ENCODE measurements at regions not wholly inside any gene's neighbourhood (a gene's known extent, or its start where the extent isn't known, plus 50 kb on each side); places are given as distances from the start of the nearest gene placed in this dataset.

- TF ChIP-seq CTCF (IDR thresholded peaks at IDR 0.05; ENCODE audit: borderline replicate concordance, extremely low read depth, insufficient read depth), result no peak
- H3K9ac ChIP-seq (ENCODE audit: low read length in 3 of 3), result no peak overlapping the region
- no peak overlapping the region for H3K27ac ChIP-seq (ENCODE audit: low read depth in 2 of 2, low read length in 2 of 2)
- intact Hi-C loops (cut with DNase I), result no loop called here
- FAIRE-seq (no peak), DNase-seq (peak in 1 of 5 donors; percentile 59)
- no peaks in the 10 kb centered on the region for H3K9me3 ChIP-seq (ENCODE audit: control insufficient read depth in 2 of 3, insufficient read depth in 1 of 3, low read length in 3 of 3)
- no peaks in the 10 kb centered on the region for H3K36me3 ChIP-seq (ENCODE audit: control insufficient read depth in 2 of 3, insufficient read depth in 3 of 3, low read length in 3 of 3)
- H3K4me3 ChIP-seq (ENCODE audit: low read length in 3 of 3), result no peak overlapping the region
- no peaks in the 10 kb centered on the region for H3K27me3 ChIP-seq (ENCODE audit: control insufficient read depth, insufficient read depth, low read length)
- no peaks in the 10 kb centered on the region for H3K4me1 ChIP-seq (ENCODE audit: control insufficient read depth in 2 of 3, insufficient read depth in 2 of 3, low read depth in 1 of 3, low read length in 3 of 3)
Observed at GRCh38 chr9:21591221-21592062, 109.3 kb upstream of the IFNE start.

DNA sequence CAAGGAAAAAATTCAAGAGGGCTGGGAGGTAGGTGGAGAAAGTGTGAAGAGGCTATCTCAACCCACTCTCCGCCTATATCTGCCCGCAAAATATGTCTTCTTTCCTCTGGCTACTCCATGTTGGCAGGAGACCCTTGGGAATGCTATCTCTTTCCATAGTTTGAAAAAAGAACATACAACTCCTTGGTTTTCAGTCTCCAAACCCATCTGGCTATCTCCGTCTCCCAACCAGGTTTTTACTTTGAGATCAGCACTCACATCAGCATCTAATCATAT is 109.9 kb upstream of the IFNE start:
- H3K27ac ChIP-seq (ENCODE audit: low read depth in 2 of 2, low read length in 2 of 2), result no peak overlapping the region
- no peaks in the 10 kb centered on the region for H3K4me1 ChIP-seq (ENCODE audit: control insufficient read depth in 2 of 3, insufficient read depth in 2 of 3, low read depth in 1 of 3, low read length in 3 of 3)
- no peaks in the 10 kb centered on the region for H3K27me3 ChIP-seq (ENCODE audit: control insufficient read depth, insufficient read depth, low read length)
- no peak for DNase-seq
- H3K4me3 ChIP-seq (ENCODE audit: low read length in 3 of 3), result no peak overlapping the region
- no peaks in the 10 kb centered on the region for H3K36me3 ChIP-seq (ENCODE audit: control insufficient read depth in 2 of 3, insufficient read depth in 3 of 3, low read length in 3 of 3)
- H3K9me3 ChIP-seq (ENCODE audit: control insufficient read depth in 2 of 3, insufficient read depth in 1 of 3, low read length in 3 of 3), result no peaks in the 10 kb centered on the region
- FAIRE-seq, result no peak
- intact Hi-C loops (cut with DNase I), result no loop called here
- TF ChIP-seq CTCF (IDR thresholded peaks at IDR 0.05; ENCODE audit: borderline replicate concordance, extremely low read depth, insufficient read depth), result no peak
- no peak overlapping the region for H3K9ac ChIP-seq (ENCODE audit: low read length in 3 of 3)

- TF ChIP-seq CTCF (IDR thresholded peaks at IDR 0.05; ENCODE audit: borderline replicate concordance, extremely low read depth, insufficient read depth), result no peak
- intact Hi-C loops (cut with DNase I), result no loop called here
- Histone ChIP-seq H3K27me3 (ENCODE audit: control insufficient read depth, insufficient read depth, low read length) (no peaks in the 10 kb centered on the region), H3K9ac (ENCODE audit: low read length in 3 of 3) (no peak overlapping the region), H3K27ac (ENCODE audit: low read depth in 2 of 2, low read length in 2 of 2) (no peak overlapping the region), H3K9me3 (ENCODE audit: control insufficient read depth in 2 of 3, insufficient read depth in 1 of 3, low read length in 3 of 3) (no peaks in the 10 kb centered on the region), H3K4me1 (ENCODE audit: control insufficient read depth in 2 of 3, insufficient read depth in 2 of 3, low read depth in 1 of 3, low read length in 3 of 3) (no peaks in the 10 kb centered on the region), H3K36me3 (ENCODE audit: control insufficient read depth in 2 of 3, insufficient read depth in 3 of 3, low read length in 3 of 3) (no peaks in the 10 kb centered on the region), H3K4me3 (ENCODE audit: low read length in 3 of 3) (no peak overlapping the region)
- DNase-seq (no peak), FAIRE-seq (no peak)
Observed at GRCh38 chr9:21597284-21597683, 115.2 kb upstream of the IFNE start.

DNA sequence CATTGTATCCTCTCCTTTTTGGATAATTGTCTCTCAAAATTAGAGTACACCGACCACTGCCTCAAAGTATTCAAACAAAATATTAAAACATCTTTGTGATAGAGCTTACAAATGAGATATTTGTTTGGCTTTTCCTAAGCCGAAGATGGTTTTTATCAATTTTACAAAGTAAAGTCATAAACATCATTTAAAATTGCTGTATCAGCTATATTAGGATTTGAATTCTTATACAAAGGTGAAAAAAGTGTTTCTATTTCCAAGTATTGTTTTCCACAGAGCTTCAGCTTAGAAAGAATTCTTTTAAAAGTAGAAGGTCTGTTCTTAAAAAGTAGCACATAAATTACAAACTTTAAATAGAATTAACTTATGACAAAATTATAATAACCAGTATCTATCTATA is 116.6 kb upstream of the IFNE start:
- H3K36me3 ChIP-seq (ENCODE audit: control insufficient read depth in 2 of 3, insufficient read depth in 3 of 3, low read length in 3 of 3), result no peaks in the 10 kb centered on the region
- TF ChIP-seq CTCF (IDR thresholded peaks at IDR 0.05; ENCODE audit: borderline replicate concordance, extremely low read depth, insufficient read depth), result no peak
- H3K9me3 ChIP-seq (ENCODE audit: control insufficient read depth in 2 of 3, insufficient read depth in 1 of 3, low read length in 3 of 3), result no peaks in the 10 kb centered on the region
- no peak overlapping the region for H3K27ac ChIP-seq (ENCODE audit: low read depth in 2 of 2, low read length in 2 of 2)
- H3K4me3 ChIP-seq (ENCODE audit: low read length in 3 of 3), result no peak overlapping the region
- intact Hi-C loops (cut with DNase I), result no loop called here
- no peaks in the 10 kb centered on the region for H3K4me1 ChIP-seq (ENCODE audit: control insufficient read depth in 2 of 3, insufficient read depth in 2 of 3, low read depth in 1 of 3, low read length in 3 of 3)
- H3K9ac ChIP-seq (ENCODE audit: low read length in 3 of 3), result no peak overlapping the region
- no peak for FAIRE-seq
- no peaks in the 10 kb centered on the region for H3K27me3 ChIP-seq (ENCODE audit: control insufficient read depth, insufficient read depth, low read length)
- DNase-seq, result no peak

Measured in kidney (tissue), 13 donors.